ENCODE measurements at regions not wholly inside any gene's neighbourhood (a gene's known extent, or its start where the extent isn't known, plus 50 kb on each side); places are given as distances from the start of the nearest gene placed in this dataset.

DNA sequence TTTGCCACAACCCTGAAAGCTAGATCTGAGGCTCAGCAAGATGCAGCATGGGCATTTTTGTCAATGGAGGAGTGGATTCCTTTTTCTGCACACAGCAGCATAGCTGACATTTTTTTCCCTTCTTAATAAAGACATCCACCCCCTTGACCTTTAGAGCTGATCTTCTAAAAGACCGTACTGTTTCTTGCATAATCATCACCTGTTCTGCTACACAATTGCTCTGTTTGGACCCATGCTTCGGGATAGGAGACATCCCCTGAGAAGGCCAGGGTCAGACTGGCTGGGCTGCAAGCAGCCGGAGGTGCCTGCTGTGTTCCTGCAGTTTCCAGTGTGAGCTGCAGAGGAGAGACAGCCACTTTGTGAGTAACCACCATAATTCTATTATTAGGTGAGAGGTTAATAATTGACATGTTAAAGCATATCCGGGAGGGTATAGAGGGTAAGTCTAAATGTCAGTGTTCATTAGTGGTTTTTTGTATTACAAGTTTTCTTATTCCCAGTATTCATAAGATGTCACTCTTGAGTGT, 108.5 kb upstream of the C1QTNF9B start:
- Histone ChIP-seq H3K27ac (ENCODE audit: low read depth, low read length) (no peak overlapping the region), H3K79me2 (ENCODE audit: control insufficient read depth, low read length) (no peaks in the 10 kb centered on the region), H3K4me3 (ENCODE audit: low read length) (no peak overlapping the region), H3K4me1 (ENCODE audit: control insufficient read depth, low read length) (no peaks in the 10 kb centered on the region), H4K20me1 (ENCODE audit: control insufficient read depth, insufficient read depth, low read depth, low read length) (no peaks in the 10 kb centered on the region), H3K4me2 (ENCODE audit: low read length) (no peak overlapping the region), H3K36me3 (ENCODE audit: control insufficient read depth, low read length) (no peaks in the 10 kb centered on the region), H3F3A (ENCODE audit: control insufficient read depth, insufficient read depth) (no peaks in the 10 kb centered on the region), H3K9me3 (ENCODE audit: control insufficient read depth, insufficient read depth, low read length) (no peaks in the 10 kb centered on the region), H3K9me2 (replicated peaks; ENCODE audit: control insufficient read depth, low read length) (no peaks in the 10 kb centered on the region), H3K27me3 (ENCODE audit: control insufficient read depth, low read length) (peaks cover 18% of the 10 kb centered on the region)
- TF ChIP-seq EZH2phosphoT487 (IDR thresholded peaks at IDR 0.05; ENCODE audit: borderline replicate concordance, low read length): no peak
- TF ChIP-seq, protein P1, sequence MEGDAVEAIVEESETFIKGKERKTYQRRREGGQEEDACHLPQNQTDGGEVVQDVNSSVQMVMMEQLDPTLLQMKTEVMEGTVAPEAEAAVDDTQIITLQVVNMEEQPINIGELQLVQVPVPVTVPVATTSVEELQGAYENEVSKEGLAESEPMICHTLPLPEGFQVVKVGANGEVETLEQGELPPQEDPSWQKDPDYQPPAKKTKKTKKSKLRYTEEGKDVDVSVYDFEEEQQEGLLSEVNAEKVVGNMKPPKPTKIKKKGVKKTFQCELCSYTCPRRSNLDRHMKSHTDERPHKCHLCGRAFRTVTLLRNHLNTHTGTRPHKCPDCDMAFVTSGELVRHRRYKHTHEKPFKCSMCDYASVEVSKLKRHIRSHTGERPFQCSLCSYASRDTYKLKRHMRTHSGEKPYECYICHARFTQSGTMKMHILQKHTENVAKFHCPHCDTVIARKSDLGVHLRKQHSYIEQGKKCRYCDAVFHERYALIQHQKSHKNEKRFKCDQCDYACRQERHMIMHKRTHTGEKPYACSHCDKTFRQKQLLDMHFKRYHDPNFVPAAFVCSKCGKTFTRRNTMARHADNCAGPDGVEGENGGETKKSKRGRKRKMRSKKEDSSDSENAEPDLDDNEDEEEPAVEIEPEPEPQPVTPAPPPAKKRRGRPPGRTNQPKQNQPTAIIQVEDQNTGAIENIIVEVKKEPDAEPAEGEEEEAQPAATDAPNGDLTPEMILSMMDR (IDR thresholded peaks at IDR 0.05; ENCODE audit: low read depth, low read length, poor library complexity, severe bottlenecking): no peak

DNA sequence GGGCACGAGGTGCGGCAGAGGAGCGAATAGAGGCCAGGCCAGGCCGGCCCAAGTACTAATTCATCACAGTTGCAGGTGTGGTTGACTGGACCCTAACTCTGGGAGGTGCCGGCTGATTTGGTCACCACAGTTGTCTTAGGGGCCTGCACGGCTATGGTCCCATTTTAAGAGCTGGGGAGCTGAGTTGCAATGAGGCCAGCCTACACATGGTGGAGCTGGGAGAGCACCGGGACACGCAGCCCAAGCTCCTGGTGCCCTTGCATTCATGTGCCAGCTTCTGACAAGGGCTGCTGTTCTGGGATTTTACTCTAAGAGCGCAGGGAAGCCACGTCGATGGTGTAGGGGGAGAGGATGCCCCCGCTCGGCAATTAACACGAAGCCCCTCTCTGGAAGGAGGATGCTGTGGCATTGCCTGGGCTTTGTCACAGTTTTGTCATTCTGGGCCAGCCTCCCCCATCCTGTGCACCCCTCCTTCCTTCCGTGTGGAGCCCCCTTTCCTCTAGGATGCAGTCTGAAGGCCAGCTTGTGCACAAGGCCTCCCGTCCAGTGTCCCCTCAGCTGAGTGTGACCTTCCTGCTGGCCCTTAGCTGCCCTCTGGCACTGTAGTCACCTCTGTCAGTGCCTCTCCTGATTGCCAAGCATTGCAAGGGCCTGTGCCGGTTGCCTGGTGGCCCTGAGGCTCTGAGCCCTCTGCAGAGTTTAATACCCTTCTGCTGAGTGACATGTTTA, 109.4 kb upstream of the C1QTNF9B start:
- no peak overlapping the region for H3K4me3 ChIP-seq (ENCODE audit: low read length)
- peaks cover 18% of the 10 kb centered on the region for H3K27me3 ChIP-seq (ENCODE audit: control insufficient read depth, low read length)
- H3K4me2 ChIP-seq (ENCODE audit: low read length): no peak overlapping the region
- TF ChIP-seq EZH2phosphoT487 (IDR thresholded peaks at IDR 0.05; ENCODE audit: borderline replicate concordance, low read length): no peak
- TF ChIP-seq, protein P1 (IDR thresholded peaks at IDR 0.05; ENCODE audit: low read depth, low read length, poor library complexity, severe bottlenecking): no peak
- H3K79me2 ChIP-seq (ENCODE audit: control insufficient read depth, low read length): no peaks in the 10 kb centered on the region
- no peaks in the 10 kb centered on the region for H3F3A ChIP-seq (ENCODE audit: control insufficient read depth, insufficient read depth)
- no peaks in the 10 kb centered on the region for H4K20me1 ChIP-seq (ENCODE audit: control insufficient read depth, insufficient read depth, low read depth, low read length)
- H3K9me3 ChIP-seq (ENCODE audit: control insufficient read depth, insufficient read depth, low read length): no peaks in the 10 kb centered on the region
- H3K27ac ChIP-seq (ENCODE audit: low read depth, low read length): no peak overlapping the region
- no peaks in the 10 kb centered on the region for H3K9me2 ChIP-seq (replicated peaks; ENCODE audit: control insufficient read depth, low read length)
- H3K4me1 ChIP-seq (ENCODE audit: control insufficient read depth, low read length): no peaks in the 10 kb centered on the region
- no peaks in the 10 kb centered on the region for H3K36me3 ChIP-seq (ENCODE audit: control insufficient read depth, low read length)

DNA sequence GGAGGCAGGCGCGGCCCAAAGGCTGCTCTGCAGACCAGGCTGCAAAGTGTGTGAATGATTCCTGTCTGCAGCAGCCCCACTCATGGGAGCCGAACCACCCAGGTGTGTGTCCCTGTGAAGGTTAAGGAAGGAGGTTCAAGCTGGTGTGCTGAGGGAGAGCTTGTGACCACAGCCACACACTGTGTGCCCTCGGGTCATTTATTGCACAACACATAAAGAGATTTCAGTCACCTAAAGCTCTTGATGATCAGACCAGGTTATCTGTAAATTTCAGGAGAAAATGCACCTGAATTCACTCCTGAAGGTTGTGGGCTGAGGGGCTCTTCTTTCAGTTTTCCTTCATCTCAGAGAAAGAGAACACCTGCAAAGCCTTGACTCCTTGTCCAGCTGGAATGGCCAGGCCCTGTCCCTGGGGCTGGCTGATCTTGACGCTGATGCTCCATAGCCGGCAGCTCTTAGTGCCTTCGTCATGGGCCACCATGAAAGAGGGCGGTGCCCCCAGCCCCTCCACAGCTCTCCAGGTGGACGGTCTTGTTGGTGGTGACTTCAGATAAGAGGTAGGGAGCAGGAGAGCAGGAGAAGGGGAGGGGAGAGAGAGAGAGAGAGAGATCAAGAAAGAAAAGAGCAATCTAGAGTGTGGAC, 110.8 kb upstream of the C1QTNF9B start:
- no peaks in the 10 kb centered on the region for H3K4me1 ChIP-seq (ENCODE audit: control insufficient read depth, low read length)
- H3K27me3 ChIP-seq (ENCODE audit: control insufficient read depth, low read length): peaks cover 15% of the 10 kb centered on the region
- H3K27ac ChIP-seq (ENCODE audit: low read depth, low read length): no peak overlapping the region
- TF ChIP-seq, protein P1 (IDR thresholded peaks at IDR 0.05; ENCODE audit: low read depth, low read length, poor library complexity, severe bottlenecking): no peak
- no peak for TF ChIP-seq EZH2phosphoT487 (IDR thresholded peaks at IDR 0.05; ENCODE audit: borderline replicate concordance, low read length)
- no peaks in the 10 kb centered on the region for H3K79me2 ChIP-seq (ENCODE audit: control insufficient read depth, low read length)
- no peaks in the 10 kb centered on the region for H4K20me1 ChIP-seq (ENCODE audit: control insufficient read depth, insufficient read depth, low read depth, low read length)
- H3K36me3 ChIP-seq (ENCODE audit: control insufficient read depth, low read length): no peaks in the 10 kb centered on the region
- H3K4me2 ChIP-seq (ENCODE audit: low read length): no peak overlapping the region
- no peaks in the 10 kb centered on the region for H3K9me2 ChIP-seq (replicated peaks; ENCODE audit: control insufficient read depth, low read length)
- H3K4me3 ChIP-seq (ENCODE audit: low read length): no peak overlapping the region
- no peaks in the 10 kb centered on the region for H3K9me3 ChIP-seq (ENCODE audit: control insufficient read depth, insufficient read depth, low read length)
- H3F3A ChIP-seq (ENCODE audit: control insufficient read depth, insufficient read depth): no peaks in the 10 kb centered on the region
